Stomach (tissue), 8 donors: ENCODE measurements at regions not wholly inside any gene's neighbourhood (a gene's known extent, or its start where the extent isn't known, plus 50 kb on each side); places are given as distances from the start of the nearest gene placed in this dataset.
"Not testable (repeated sequence)": the region's sequence is repeated elsewhere in the genome, so short reads cannot be mapped to it uniquely, and the experiment has no call there.

ENCODE experiments used
- DNase-seq, 2 donors: peaks; one replicate each; pipeline versions ENCODE4 v3.0.0 to v3.0.0-alpha.2; 2013 to 2019
- H3K27ac ChIP-seq, 5 donors: fragments of 200-600 bp in 4 of 5; sonication (generic) in 4 of 5; one replicate each; pipeline ENCODE4 v1.5.1; 2013 to 2019; ENCODE audit warnings: mild to moderate bottlenecking in 1 of 5, moderate library complexity in 1 of 5
- H3K27me3 ChIP-seq, 3 donors: fragments of 200-600 bp; sonication (generic); one replicate each; pipeline ENCODE4 v1.5.1; 2017 to 2019; ENCODE audit warnings: mixed run types in 1 of 3
- H3K36me3 ChIP-seq, 4 donors: fragments of 200-600 bp; sonication (generic); 1 replicate in 3 of 4; 2 replicates in 1 of 4; pipeline ENCODE4 v1.5.1; 2016 to 2019
- H3K4me1 ChIP-seq, 4 donors: fragments of 200-600 bp; sonication (generic); one replicate each; pipeline ENCODE4 v1.5.1; 2016 to 2019
- H3K4me3 ChIP-seq, 4 donors: fragments of 200-600 bp; sonication (generic) in 3 of 4; one replicate each; pipeline ENCODE4 v1.5.1; 2016 to 2019; ENCODE audit warnings: mild to moderate bottlenecking in 1 of 4
- H3K9me3 ChIP-seq, 4 donors: fragments of 200-600 bp; sonication (generic); one replicate each; pipeline ENCODE4 v1.5.1; 2016 to 2019
- CTCF ChIP-seq, 7 experiments: fragments of 450-650 bp in 4 of 7; fragments of 200-600 bp in 3 of 7; sonication (generic) in 3 of 7; IDR thresholded peaks; one replicate each; pipeline ENCODE4 v1.5.1; 2016 to 2019; ENCODE audit warnings: antibody characterized with exemption in 7 of 7, control low read depth in 2 of 7, mild to moderate bottlenecking in 1 of 7
- EP300 ChIP-seq: sonication (generic); formaldehyde crosslinking; IDR thresholded peaks from one replicate; pipeline ENCODE4 v1.6.1; 2017; ENCODE audit warnings: antibody characterized with exemption
- POLR2A ChIP-seq, 4 donors: fragments of 450-650 bp; IDR thresholded peaks; one replicate each; pipeline ENCODE4 v1.6.1; 2016; ENCODE audit warnings: antibody characterized with exemption in 4 of 4, control low read depth in 2 of 4, mild to moderate bottlenecking in 1 of 4, moderate library complexity in 1 of 4
- POLR2AphosphoS5 ChIP-seq, 3 donors: sonication (generic); formaldehyde crosslinking; IDR thresholded peaks; one replicate each; pipeline ENCODE4 v1.6.1; 2016; ENCODE audit warnings: antibody characterized with exemption in 3 of 3
- WGBS, 5 donors: extraction: QIAGEN DNeasy Blood & Tissue Kit in 3 of 5; methylation state at CpG; one replicate each; pipeline versions ENCODE4 v1.1.5 to v1.1.7; 2013 to 2018; 5-methylcytosine and 5-hydroxymethylcytosine counted together
- intact Hi-C: fragments of 100-400 bp; cut with DNase I; formaldehyde crosslinking; loops from one replicate; pipeline ENCODE4 v1.15.1; 2023; ENCODE audit warnings: low total_unique reads
- donor health status: healthy with polysubstance abuse.
- donor health status: Bipolar disorder and iron deficiency.
- donor health status: healthy.

GRCh38 chr6:85866370-85866730, 223.7 kb upstream of the SYNCRIP start:
- no peak for DNase-seq
- Histone ChIP-seq H3K4me3 (peak overlapping the region; percentile 34 to 50 (median 42)), H3K36me3 (no peaks in the 10 kb centered on the region), H3K9me3 (no peaks in the 10 kb centered on the region), H3K27me3 (no peaks in the 10 kb centered on the region), H3K27ac (peak overlapping the region; percentile 11 to 79 (median 67)), H3K4me1 (peaks cover 14 to 39% (median 30%) of the 10 kb centered on the region in 4 donors)
- intact Hi-C loops, result no loop called here
- WGBS, 5 donors, result 30 to 53% (median 42%) methylated on average over 5 of the region's 5 CpGs
- no peak for TF ChIP-seq POLR2A (IDR thresholded peaks at IDR 0.05)
- TF ChIP-seq POLR2AphosphoS5 (IDR thresholded peaks at IDR 0.05), result no peak
- TF ChIP-seq CTCF (IDR thresholded peaks at IDR 0.05), result no peak
- no peak for TF ChIP-seq EP300

GRCh38 chr6:85865420-85866369, 223.0 kb upstream of the SYNCRIP start:
- Histone ChIP-seq H3K4me1 (peaks cover 14 to 39% (median 30%) of the 10 kb centered on the region in 4 donors), H3K27me3 (no peaks in the 10 kb centered on the region), H3K27ac (peak overlapping the region; percentile 28 to 79 (median 67)), H3K4me3 (peak overlapping the region; percentile 34 to 50 (median 42)), H3K36me3 (no peaks in the 10 kb centered on the region), H3K9me3 (no peaks in the 10 kb centered on the region)
- DNase-seq, result peak in 1 of 2 donors; percentile 77
- intact Hi-C loops, result no loop called here
- 8 to 18% (median 10%) methylated on average over 8 of the region's 8 CpGs for WGBS, 5 donors
- TF ChIP-seq CTCF (IDR thresholded peaks at IDR 0.05), result no peak
- no peak for TF ChIP-seq POLR2AphosphoS5 (IDR thresholded peaks at IDR 0.05)
- no peak for TF ChIP-seq POLR2A (IDR thresholded peaks at IDR 0.05)
- TF ChIP-seq EP300, result no peak

- peak overlapping the region; percentile 34 to 50 (median 42) for H3K4me3 ChIP-seq
- no peaks in the 10 kb centered on the region for H3K9me3 ChIP-seq
- TF ChIP-seq POLR2AphosphoS5 (IDR thresholded peaks at IDR 0.05) (no peak), CTCF (IDR thresholded peaks at IDR 0.05) (no peak), EP300 (no peak), POLR2A (IDR thresholded peaks at IDR 0.05) (no peak)
- H3K27me3 ChIP-seq, result no peaks in the 10 kb centered on the region
- H3K4me1 ChIP-seq, result peaks cover 14 to 39% (median 30%) of the 10 kb centered on the region in 4 donors
- intact Hi-C loops, result no loop called here
- no peaks in the 10 kb centered on the region for H3K36me3 ChIP-seq
- H3K27ac ChIP-seq, result peak overlapping the region; percentile 28 to 79 (median 67)
- peak; percentile 53 to 58 for DNase-seq
- 22 to 30% (median 26%) methylated on average over 7 of the region's 7 CpGs for WGBS, 5 donors
Observed at GRCh38 chr6:85864453-85865401, 222.0 kb upstream of the SYNCRIP start.

- TF ChIP-seq POLR2A (IDR thresholded peaks at IDR 0.05), result no peak
- TF ChIP-seq CTCF (IDR thresholded peaks at IDR 0.05), result no peak
- no peak for TF ChIP-seq POLR2AphosphoS5 (IDR thresholded peaks at IDR 0.05)
- no peak for TF ChIP-seq EP300
- H3K4me1 ChIP-seq, result no peaks in the 10 kb centered on the region
- no peak for DNase-seq
- intact Hi-C loops, result no loop called here
- H3K36me3 ChIP-seq, result no peaks in the 10 kb centered on the region
- H3K27ac ChIP-seq, result no peak overlapping the region
- H3K9me3 ChIP-seq, result peaks cover 0 to 3% (median 0%) of the 10 kb centered on the region in 4 donors
- no peak overlapping the region for H3K4me3 ChIP-seq
- 46 to 71% (median 57%) methylated on average over 2 of the region's 2 CpGs for WGBS, 5 donors
- no peaks in the 10 kb centered on the region for H3K27me3 ChIP-seq
Observed at GRCh38 chr6:85856235-85856634, 213.5 kb upstream of the SYNCRIP start.

- H3K4me1 ChIP-seq, H3K36me3 ChIP-seq, H3K27ac ChIP-seq, H3K4me3 ChIP-seq, DNase-seq, intact Hi-C loops, H3K27me3 ChIP-seq: not testable (repeated sequence)
- 90 to 99% (median 95%) methylated on average over 7 to 37 of the region's 37 CpGs for WGBS, 5 donors
- peaks cover 0 to 35% (median 2%) of the 10 kb centered on the region in 4 donors for H3K9me3 ChIP-seq
Observed at GRCh38 chr6:85838351-85839119, 195.8 kb upstream of the SYNCRIP start.
